Neural cell (in vitro differentiated cells): ENCODE measurements at regions not wholly inside any gene's neighbourhood (a gene's known extent, or its start where the extent isn't known, plus 50 kb on each side); places are given as distances from the start of the nearest gene placed in this dataset.

Experiments
- H2AFZ ChIP-seq: fragments of 200-600, 300-800 bp; sonication (generic), shearing (Covaris generic); 2 replicates; pipeline ENCODE4 v1.6.0; 2014; ENCODE audit warnings: low read depth, mild to moderate bottlenecking, antibody characterized with exemption, low read length, moderate library complexity
- H3F3A ChIP-seq: fragments of 200-600 bp; shearing (Covaris generic); 2 replicates; pipeline ENCODE4 v1.6.1; 2016; ENCODE audit warnings: mild to moderate bottlenecking, moderate library complexity, mixed read lengths, antibody characterized with exemption, low read length; ENCODE audit not compliant: insufficient read depth, poor library complexity, severe bottlenecking
- H3K27ac ChIP-seq: fragments of 200-600, 300-800 bp; sonication (generic), shearing (Covaris generic); 2 replicates; pipeline ENCODE4 v1.5.1; 2014; ENCODE audit warnings: mild to moderate bottlenecking, low read length, moderate library complexity
- H3K27me3 ChIP-seq: fragments of 300-800, 200-600 bp; sonication (generic), shearing (Covaris generic); 2 replicates; pipeline ENCODE4 v1.6.0; 2014; ENCODE audit warnings: mild to moderate bottlenecking, low read depth, low read length, moderate library complexity; ENCODE audit not compliant: insufficient read depth
- H3K36me3 ChIP-seq: fragments of 300-800, 200-600 bp; sonication (generic), shearing (Covaris generic); 2 replicates; pipeline ENCODE4 v1.5.1; 2014; ENCODE audit warnings: mild to moderate bottlenecking, antibody characterized with exemption, low read length, moderate library complexity; ENCODE audit not compliant: insufficient read depth
- H3K4me2 ChIP-seq: fragments of 300-800, 200-600 bp; sonication (generic), shearing (Covaris generic); 2 replicates; pipeline ENCODE4 v1.6.0; 2014; ENCODE audit warnings: mild to moderate bottlenecking, low read length
- H3K4me3 ChIP-seq: fragments of 300-800, 200-600 bp; sonication (generic), shearing (Covaris generic); 2 replicates; pipeline ENCODE4 v1.5.1; 2014; ENCODE audit warnings: mild to moderate bottlenecking, low read length, moderate library complexity
- H3K79me2 ChIP-seq: fragments of 200-600 bp; shearing (Covaris generic); replicated peaks from 2 replicates; pipeline ENCODE4 v1.6.0; 2014; ENCODE audit warnings: mild to moderate bottlenecking, low read length, moderate library complexity; ENCODE audit not compliant: insufficient read depth
- H3K9ac ChIP-seq: fragments of 300-800, 200-600 bp; sonication (generic), shearing (Covaris generic); 2 replicates; pipeline ENCODE4 v1.6.1; 2016; ENCODE audit warnings: mild to moderate bottlenecking, low read length, mixed read lengths
- H3K9me2 ChIP-seq: fragments of 200-600 bp; shearing (Covaris generic); 2 replicates; pipeline ENCODE4 v1.6.1; 2016; ENCODE audit warnings: mild to moderate bottlenecking, low read length, mixed read lengths; ENCODE audit not compliant: insufficient read depth
- H3K9me3 ChIP-seq: fragments of 200-600, 300-800 bp; sonication (generic), shearing (Covaris generic); 2 replicates; pipeline ENCODE4 v1.6.1; 2016; ENCODE audit warnings: mild to moderate bottlenecking, mixed run types, low read length, moderate library complexity, mixed read lengths
- H4K20me1 ChIP-seq: fragments of 200-600 bp; shearing (Covaris generic); 2 replicates; pipeline ENCODE4 v1.6.1; 2016; ENCODE audit warnings: mild to moderate bottlenecking, mixed run types; ENCODE audit not compliant: insufficient read depth
- EP300 ChIP-seq: fragments of 450-650 bp; conservative IDR thresholded peaks from 2 replicates; pipeline ENCODE4 v1.6.1; 2014; ENCODE audit warnings: antibody characterized with exemption, mild to moderate bottlenecking, moderate library complexity; ENCODE audit not compliant: poor library complexity, severe bottlenecking
- EZH2 ChIP-seq: fragments of 200-600, 300-800 bp; shearing (Covaris generic), sonication (generic); IDR thresholded peaks from 2 replicates; pipeline ENCODE4 v1.6.1; 2014; ENCODE audit warnings: antibody characterized with exemption, low read length, borderline replicate concordance, mild to moderate bottlenecking; ENCODE audit not compliant: insufficient read depth, poor library complexity, severe bottlenecking
- MXI1 ChIP-seq: fragments of 450-650 bp; conservative IDR thresholded peaks from 2 replicates; pipeline ENCODE4 v1.6.1; 2014; ENCODE audit warnings: antibody characterized with exemption, mild to moderate bottlenecking; ENCODE audit not compliant: poor library complexity, severe bottlenecking
- POLR2AphosphoS5 ChIP-seq: IDR thresholded peaks from 2 replicates; pipeline ENCODE4 v1.6.1; 2012
- RAD21 ChIP-seq: fragments of 450-650 bp; conservative IDR thresholded peaks from 2 replicates; pipeline ENCODE4 v1.6.1; 2014; ENCODE audit warnings: antibody characterized with exemption, mild to moderate bottlenecking, moderate library complexity
- SMC3 ChIP-seq: fragments of 450-650 bp; conservative IDR thresholded peaks from 2 replicates; pipeline ENCODE4 v1.6.1; 2014; ENCODE audit warnings: antibody characterized with exemption, mild to moderate bottlenecking, moderate library complexity; ENCODE audit not compliant: poor library complexity
- TAF1 ChIP-seq: IDR thresholded peaks from 2 replicates; pipeline ENCODE4 v1.6.1; 2012; ENCODE audit warnings: low read depth
- TF ChIP-seq, protein P1 (sequence below): IDR thresholded peaks from 2 replicates; pipeline ENCODE4 v1.6.1; 2012; ENCODE audit warnings: borderline replicate concordance
- TF ChIP-seq, protein P2 (sequence below): fragments of 450-650 bp; IDR thresholded peaks from 2 replicates; pipeline ENCODE4 v1.5.1; 2014; ENCODE audit warnings: antibody characterized with exemption, mild to moderate bottlenecking, moderate library complexity; ENCODE audit not compliant: poor library complexity, severe bottlenecking

DNA sequence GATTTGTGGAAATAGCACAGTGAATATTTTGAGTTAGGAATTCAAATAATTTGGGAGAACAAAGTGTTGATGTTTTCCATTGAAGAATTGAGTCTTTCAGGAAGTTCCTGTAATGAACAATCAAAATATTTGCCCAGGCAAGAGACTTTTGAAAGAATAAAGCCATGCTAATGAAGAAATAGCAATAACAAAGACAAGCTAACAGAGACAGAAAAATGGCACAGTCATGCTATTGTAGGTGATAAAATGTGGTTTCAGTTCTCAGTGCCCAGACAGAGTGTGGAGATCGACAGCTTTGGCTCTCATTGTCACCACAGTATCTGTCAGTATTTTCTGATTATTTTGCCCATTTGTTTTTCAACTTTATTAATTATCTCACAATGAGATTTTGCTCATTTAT, 490.8 kb upstream of the PIK3C3 start:
- no peaks in the 10 kb centered on the region for H3K36me3 ChIP-seq
- no peaks in the 10 kb centered on the region for H3F3A ChIP-seq
- H3K79me2 ChIP-seq, result no peaks in the 10 kb centered on the region
- H3K27ac ChIP-seq, result no peak overlapping the region
- H3K4me3 ChIP-seq, result no peak overlapping the region
- no peaks in the 10 kb centered on the region for H3K27me3 ChIP-seq
- no peak overlapping the region for H3K4me2 ChIP-seq
- no peaks in the 10 kb centered on the region for H4K20me1 ChIP-seq
- H3K9ac ChIP-seq, result no peak overlapping the region
- H2AFZ ChIP-seq, result no peak overlapping the region
- no peaks in the 10 kb centered on the region for H3K9me2 ChIP-seq
- H3K9me3 ChIP-seq, result no peaks in the 10 kb centered on the region
- TF ChIP-seq, protein P1, sequence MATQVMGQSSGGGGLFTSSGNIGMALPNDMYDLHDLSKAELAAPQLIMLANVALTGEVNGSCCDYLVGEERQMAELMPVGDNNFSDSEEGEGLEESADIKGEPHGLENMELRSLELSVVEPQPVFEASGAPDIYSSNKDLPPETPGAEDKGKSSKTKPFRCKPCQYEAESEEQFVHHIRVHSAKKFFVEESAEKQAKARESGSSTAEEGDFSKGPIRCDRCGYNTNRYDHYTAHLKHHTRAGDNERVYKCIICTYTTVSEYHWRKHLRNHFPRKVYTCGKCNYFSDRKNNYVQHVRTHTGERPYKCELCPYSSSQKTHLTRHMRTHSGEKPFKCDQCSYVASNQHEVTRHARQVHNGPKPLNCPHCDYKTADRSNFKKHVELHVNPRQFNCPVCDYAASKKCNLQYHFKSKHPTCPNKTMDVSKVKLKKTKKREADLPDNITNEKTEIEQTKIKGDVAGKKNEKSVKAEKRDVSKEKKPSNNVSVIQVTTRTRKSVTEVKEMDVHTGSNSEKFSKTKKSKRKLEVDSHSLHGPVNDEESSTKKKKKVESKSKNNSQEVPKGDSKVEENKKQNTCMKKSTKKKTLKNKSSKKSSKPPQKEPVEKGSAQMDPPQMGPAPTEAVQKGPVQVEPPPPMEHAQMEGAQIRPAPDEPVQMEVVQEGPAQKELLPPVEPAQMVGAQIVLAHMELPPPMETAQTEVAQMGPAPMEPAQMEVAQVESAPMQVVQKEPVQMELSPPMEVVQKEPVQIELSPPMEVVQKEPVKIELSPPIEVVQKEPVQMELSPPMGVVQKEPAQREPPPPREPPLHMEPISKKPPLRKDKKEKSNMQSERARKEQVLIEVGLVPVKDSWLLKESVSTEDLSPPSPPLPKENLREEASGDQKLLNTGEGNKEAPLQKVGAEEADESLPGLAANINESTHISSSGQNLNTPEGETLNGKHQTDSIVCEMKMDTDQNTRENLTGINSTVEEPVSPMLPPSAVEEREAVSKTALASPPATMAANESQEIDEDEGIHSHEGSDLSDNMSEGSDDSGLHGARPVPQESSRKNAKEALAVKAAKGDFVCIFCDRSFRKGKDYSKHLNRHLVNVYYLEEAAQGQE, result no peak
- no peak for TF ChIP-seq SMC3
- no peak for TF ChIP-seq MXI1
- TF ChIP-seq EP300, result no peak
- TF ChIP-seq, protein P2, sequence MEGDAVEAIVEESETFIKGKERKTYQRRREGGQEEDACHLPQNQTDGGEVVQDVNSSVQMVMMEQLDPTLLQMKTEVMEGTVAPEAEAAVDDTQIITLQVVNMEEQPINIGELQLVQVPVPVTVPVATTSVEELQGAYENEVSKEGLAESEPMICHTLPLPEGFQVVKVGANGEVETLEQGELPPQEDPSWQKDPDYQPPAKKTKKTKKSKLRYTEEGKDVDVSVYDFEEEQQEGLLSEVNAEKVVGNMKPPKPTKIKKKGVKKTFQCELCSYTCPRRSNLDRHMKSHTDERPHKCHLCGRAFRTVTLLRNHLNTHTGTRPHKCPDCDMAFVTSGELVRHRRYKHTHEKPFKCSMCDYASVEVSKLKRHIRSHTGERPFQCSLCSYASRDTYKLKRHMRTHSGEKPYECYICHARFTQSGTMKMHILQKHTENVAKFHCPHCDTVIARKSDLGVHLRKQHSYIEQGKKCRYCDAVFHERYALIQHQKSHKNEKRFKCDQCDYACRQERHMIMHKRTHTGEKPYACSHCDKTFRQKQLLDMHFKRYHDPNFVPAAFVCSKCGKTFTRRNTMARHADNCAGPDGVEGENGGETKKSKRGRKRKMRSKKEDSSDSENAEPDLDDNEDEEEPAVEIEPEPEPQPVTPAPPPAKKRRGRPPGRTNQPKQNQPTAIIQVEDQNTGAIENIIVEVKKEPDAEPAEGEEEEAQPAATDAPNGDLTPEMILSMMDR, result no peak
- no peak for TF ChIP-seq TAF1
- no peak for TF ChIP-seq POLR2AphosphoS5
- TF ChIP-seq RAD21, result no peak
- TF ChIP-seq EZH2, result no peak

DNA sequence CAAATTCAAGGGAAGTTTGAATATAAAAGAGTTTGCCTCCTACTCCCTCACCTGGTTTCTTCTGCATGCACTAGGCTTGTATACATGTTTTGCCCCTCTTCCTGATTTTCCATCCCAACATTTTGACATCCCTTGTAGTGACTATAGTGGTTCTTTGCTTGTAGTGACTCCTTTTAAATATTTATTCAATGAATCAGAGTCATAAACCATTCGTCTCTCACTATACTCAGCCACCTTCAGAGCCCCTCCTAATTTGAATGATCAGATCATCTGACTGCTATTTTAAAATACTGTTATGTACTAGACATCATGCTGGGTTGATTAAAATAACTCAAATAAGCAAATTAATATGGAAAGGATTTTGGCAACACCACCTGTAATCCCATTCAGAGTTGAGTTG, 492.1 kb upstream of the PIK3C3 start:
- Histone ChIP-seq H3K9ac (no peak overlapping the region), H3K4me2 (no peak overlapping the region), H3K4me3 (no peak overlapping the region), H3K9me3 (no peaks in the 10 kb centered on the region), H2AFZ (no peak overlapping the region), H3K27me3 (no peaks in the 10 kb centered on the region), H3K27ac (no peak overlapping the region), H3K9me2 (no peaks in the 10 kb centered on the region), H3K36me3 (no peaks in the 10 kb centered on the region), H3F3A (no peaks in the 10 kb centered on the region), H4K20me1 (no peaks in the 10 kb centered on the region), H3K79me2 (no peaks in the 10 kb centered on the region)
- TF ChIP-seq TAF1, result no peak
- no peak for TF ChIP-seq EZH2
- no peak for TF ChIP-seq EP300
- no peak for TF ChIP-seq RAD21
- no peak for TF ChIP-seq POLR2AphosphoS5
